ENCODE measurements at regions not wholly inside any gene's neighbourhood (a gene's known extent, or its start where the extent isn't known, plus 50 kb on each side); places are given as distances from the start of the nearest gene placed in this dataset.
"Not testable (repeated sequence)": the region's sequence is repeated elsewhere in the genome, so short reads cannot be mapped to it uniquely, and the experiment has no call there.

- DNase-seq (ENCODE audit: low read depth in 2 of 3, low spot score in 2 of 3): no peak
Observed at GRCh38 chr2:224151161-224151560, 112.1 kb upstream of the SERPINE2 start.

GRCh38 chr2:224148058-224148457 lies 109.0 kb upstream of the SERPINE2 start:
- DNase-seq (ENCODE audit: low read depth in 2 of 3, low spot score in 2 of 3): not testable (repeated sequence)

GRCh38 chr2:224147174-224147573 lies 108.1 kb upstream of the SERPINE2 start:
- no peak for DNase-seq (ENCODE audit: low read depth in 2 of 3, low spot score in 2 of 3)

GRCh38 chr2:224146356-224147160 lies 107.5 kb upstream of the SERPINE2 start:
- DNase-seq (ENCODE audit: low read depth in 2 of 3, low spot score in 2 of 3): no peak

- no peak for DNase-seq (ENCODE audit: low read depth in 2 of 3, low spot score in 2 of 3)
Observed at GRCh38 chr2:224145751-224146355, 106.8 kb upstream of the SERPINE2 start.

GRCh38 chr2:224143526-224143925 lies 104.4 kb upstream of the SERPINE2 start:
- no peak for DNase-seq (ENCODE audit: low read depth in 2 of 3, low spot score in 2 of 3)

GRCh38 chr2:224142397-224143312 lies 103.6 kb upstream of the SERPINE2 start:
- no peak for DNase-seq (ENCODE audit: low read depth in 2 of 3, low spot score in 2 of 3)

- no peak for DNase-seq (ENCODE audit: low read depth in 2 of 3, low spot score in 2 of 3)
Observed at GRCh38 chr2:224141304-224141703, 102.2 kb upstream of the SERPINE2 start.

GRCh38 chr2:224137208-224137607 lies 98.1 kb upstream of the SERPINE2 start:
- no peak for DNase-seq (ENCODE audit: low read depth in 2 of 3, low spot score in 2 of 3)

- DNase-seq (ENCODE audit: low read depth in 2 of 3, low spot score in 2 of 3): no peak
Observed at GRCh38 chr2:224136396-224136795, 97.3 kb upstream of the SERPINE2 start.

- no peak for DNase-seq (ENCODE audit: low read depth in 2 of 3, low spot score in 2 of 3)
Observed at GRCh38 chr2:224135881-224136280, 96.8 kb upstream of the SERPINE2 start.

GRCh38 chr2:224134003-224134734 lies 95.1 kb upstream of the SERPINE2 start:
- no peak for DNase-seq (ENCODE audit: low read depth in 2 of 3, low spot score in 2 of 3)

- no peak for DNase-seq (ENCODE audit: low read depth in 2 of 3, low spot score in 2 of 3)
Observed at GRCh38 chr2:224133387-224133786, 94.3 kb upstream of the SERPINE2 start.

GRCh38 chr2:224127871-224128501 lies 88.9 kb upstream of the SERPINE2 start:
- DNase-seq (ENCODE audit: low read depth in 2 of 3, low spot score in 2 of 3): no peak

- DNase-seq (ENCODE audit: low read depth in 2 of 3, low spot score in 2 of 3): no peak
Observed at GRCh38 chr2:224126440-224126839, 87.4 kb upstream of the SERPINE2 start.

- no peak for DNase-seq (ENCODE audit: low read depth in 2 of 3, low spot score in 2 of 3)
Observed at GRCh38 chr2:224126003-224126402, 86.9 kb upstream of the SERPINE2 start.

GRCh38 chr2:224122542-224122941 lies 83.5 kb upstream of the SERPINE2 start:
- DNase-seq (ENCODE audit: low read depth in 2 of 3, low spot score in 2 of 3): no peak

GRCh38 chr2:224121406-224122067 lies 82.5 kb upstream of the SERPINE2 start:
- no peak for DNase-seq (ENCODE audit: low read depth in 2 of 3, low spot score in 2 of 3)

- no peak for DNase-seq (ENCODE audit: low read depth in 2 of 3, low spot score in 2 of 3)
Observed at GRCh38 chr2:224120986-224121385, 81.9 kb upstream of the SERPINE2 start.

- DNase-seq (ENCODE audit: low read depth in 2 of 3, low spot score in 2 of 3): not testable (repeated sequence)
Observed at GRCh38 chr2:224119846-224120245, 80.8 kb upstream of the SERPINE2 start.
